IMR-90 (cell line): ENCODE measurements at regions not wholly inside any gene's neighbourhood (a gene's known extent, or its start where the extent isn't known, plus 50 kb on each side); places are given as distances from the start of the nearest gene placed in this dataset.

Source experiments
- ATAC-seq: fragments of 200-7000 bp; cut with Tn5 transposase; 2 replicates; pipeline ENCODE4 v1.9.1; 2020; ENCODE audit warnings: low read depth, mild to moderate bottlenecking, moderate library complexity
- BruUV-seq: library from RNA; stranded (reverse); fragments of 400-500 nt; replicated peaks from 2 replicates; lab custom pipeline; 2021; lab: Mats Ljungman, UMichigan
- CTCF ChIA-PET: fragments of 300-600 bp; formaldehyde crosslinking; extraction: SDS; loops from one replicate; lab custom pipeline; 2021; ENCODE audit warnings: antibody characterized with exemption; lab: Yijun Ruan, JAX
- POLR2A ChIA-PET: fragments of 300-600 bp; sonication (Branson Sonifier 250); formaldehyde crosslinking; loops from one replicate; lab custom pipeline; 2022; ENCODE audit warnings: antibody characterized with exemption; ENCODE audit not compliant: unreplicated experiment; lab: Charles Lee
- DNase-seq: peaks from one replicate; pipeline ENCODE4 v3.0.0; 2013
- H2AFZ ChIP-seq: replicated peaks from 2 replicates; pipeline ENCODE3; 2013; ENCODE audit warnings: low read length, mild to moderate bottlenecking; ENCODE audit not compliant: poor library complexity
- H2AK5ac ChIP-seq: 2 replicates; pipeline ENCODE4 v1.6.1; 2013; ENCODE audit warnings: low read depth, low read length, inconsistent platforms
- H2AK9ac ChIP-seq: replicated peaks from 2 replicates; pipeline ENCODE3; 2013; ENCODE audit warnings: mild to moderate bottlenecking, low read depth, low read length, moderate library complexity; ENCODE audit not compliant: poor library complexity
- H2BK120ac ChIP-seq: 2 replicates; pipeline ENCODE4 v1.6.1; 2013; ENCODE audit warnings: low read depth, low read length, inconsistent platforms
- H2BK15ac ChIP-seq: 3 replicates; pipeline ENCODE4 v1.6.1; 2013; ENCODE audit warnings: low read depth, low read length, inconsistent platforms
- H2BK20ac ChIP-seq: 2 replicates; pipeline ENCODE4 v1.6.1; 2013; ENCODE audit warnings: low read depth, mild to moderate bottlenecking, inconsistent platforms, low read length, moderate library complexity
- H2BK5ac ChIP-seq: 2 replicates; pipeline ENCODE4 v1.6.1; 2013; ENCODE audit warnings: mild to moderate bottlenecking, low read depth, low read length, inconsistent platforms; ENCODE audit not compliant: poor library complexity, severe bottlenecking
- H3K14ac ChIP-seq: replicated peaks from 2 replicates; pipeline ENCODE4 v1.6.1; 2013; ENCODE audit warnings: low read depth, low read length, inconsistent platforms
- H3K18ac ChIP-seq: 2 replicates; pipeline ENCODE4 v1.6.1; 2013; ENCODE audit warnings: low read depth, low read length, control low read depth
- H3K23ac ChIP-seq: 2 replicates; pipeline ENCODE4 v1.6.1; 2013; ENCODE audit warnings: low read depth, low read length, inconsistent platforms
- H3K27ac ChIP-seq: 2 replicates; pipeline ENCODE4 v1.5.1; 2013; ENCODE audit warnings: mild to moderate bottlenecking, control low read depth, low read length; ENCODE audit not compliant: insufficient read depth
- H3K27me3 ChIP-seq: 2 replicates; pipeline ENCODE4 v1.6.1; 2013; ENCODE audit warnings: low read length; ENCODE audit not compliant: control insufficient read depth, insufficient read depth
- H3K36me3 ChIP-seq: 2 replicates; pipeline ENCODE4 v1.6.1; 2013; ENCODE audit warnings: low read length, mixed read lengths; ENCODE audit not compliant: control insufficient read depth, insufficient read depth
- H3K4ac ChIP-seq: 2 replicates; pipeline ENCODE4 v1.6.1; 2013; ENCODE audit warnings: low read depth, low read length, inconsistent platforms
- H3K4me1 ChIP-seq: 2 replicates; pipeline ENCODE4 v1.6.1; 2013; ENCODE audit warnings: low read length, mixed read lengths; ENCODE audit not compliant: control insufficient read depth, insufficient read depth
- H3K4me2 ChIP-seq: 2 replicates; pipeline ENCODE4 v1.6.1; 2013; ENCODE audit warnings: low read depth, mild to moderate bottlenecking, control low read depth, low read length, moderate library complexity
- H3K4me3 ChIP-seq: 2 replicates; pipeline ENCODE4 v1.5.1; 2013; ENCODE audit warnings: low read depth, mild to moderate bottlenecking, control low read depth, low read length, moderate library complexity; ENCODE audit not compliant: insufficient read depth
- H3K56ac ChIP-seq: 2 replicates; pipeline ENCODE4 v1.6.1; 2013; ENCODE audit warnings: low read length, inconsistent platforms; ENCODE audit not compliant: insufficient read depth; ENCODE audit errors: extremely low read depth
- H3K79me1 ChIP-seq, 2 experiments: 2 replicates each; pipeline ENCODE4 v1.6.1; 2013; ENCODE audit warnings: low read length in 2 of 2, inconsistent platforms in 1 of 2, low read depth in 1 of 2
- H3K9ac ChIP-seq: 2 replicates; pipeline ENCODE4 v1.6.1; 2013; ENCODE audit warnings: low read depth, low read length, control low read depth
- H3K9me1 ChIP-seq: 2 replicates; pipeline ENCODE4 v1.6.1; 2013; ENCODE audit warnings: low read length, inconsistent platforms; ENCODE audit not compliant: insufficient read depth
- H3K9me3 ChIP-seq: 2 replicates; pipeline ENCODE4 v1.6.1; 2013; ENCODE audit warnings: low read length; ENCODE audit not compliant: control insufficient read depth, insufficient read depth
- H4K20me1 ChIP-seq: 2 replicates; pipeline ENCODE4 v1.6.1; 2013; ENCODE audit warnings: low read length, inconsistent platforms; ENCODE audit not compliant: insufficient read depth
- H4K5ac ChIP-seq: 2 replicates; pipeline ENCODE4 v1.6.1; 2013; ENCODE audit warnings: mild to moderate bottlenecking, low read depth, low read length, control low read depth
- H4K8ac ChIP-seq, 2 experiments: 2 replicates each; pipeline ENCODE4 v1.6.1; 2013; ENCODE audit warnings: low read depth in 2 of 2, low read length in 2 of 2, control low read depth in 1 of 2, inconsistent platforms in 1 of 2
- H4K91ac ChIP-seq: 2 replicates; pipeline ENCODE4 v1.6.1; 2013; ENCODE audit warnings: low read depth, low read length, inconsistent platforms; ENCODE audit not compliant: insufficient read depth
- MAFK ChIP-seq: IDR thresholded peaks from 2 replicates; pipeline ENCODE4 v1.6.1; 2012; ENCODE audit warnings: low read depth, low read length, improper control_type of control experiment
- MAZ ChIP-seq: IDR thresholded peaks from 2 replicates; pipeline ENCODE4 v1.6.1; 2012; ENCODE audit warnings: low read depth, mild to moderate bottlenecking, low read length, improper control_type of control experiment, moderate library complexity, borderline replicate concordance
- NFE2L2 ChIP-seq: fragments of 150-350 bp; IDR thresholded peaks from 2 replicates; pipeline ENCODE4 v1.6.1; 2016; ENCODE audit warnings: low read depth, mild to moderate bottlenecking, low read length
- RAD21 ChIP-seq: IDR thresholded peaks from 2 replicates; pipeline ENCODE4 v1.6.1; 2012; ENCODE audit warnings: low read length, improper control_type of control experiment
- SMC3 ChIP-seq: fragments of 150-350 bp; IDR thresholded peaks from 2 replicates; pipeline ENCODE4 v1.6.1; 2016; ENCODE audit warnings: low read depth, mild to moderate bottlenecking, antibody characterized with exemption, low read length, moderate library complexity
- WGBS, 2 experiments: methylation state at CpG; one replicate each; pipeline versions ENCODE4 v1.1.5 to v1.1.7; 2013; ENCODE audit warnings: missing lambda C conversion rate in 2 of 2; ENCODE audit not compliant: insufficient read length in 1 of 2; ENCODE audit errors: extremely low coverage in 2 of 2; 5-methylcytosine and 5-hydroxymethylcytosine counted together
- dilution Hi-C: fragments of 300-500 bp; cut with HindIII; formaldehyde crosslinking; loops from one replicate; pipeline ENCODE4 v1.14.3; 2018; ENCODE audit warnings: low sequenced_read_pairs; ENCODE audit not compliant: unreplicated experiment
- in situ Hi-C: fragments of 300-500 bp; cut with MboI; formaldehyde crosslinking; loops from 3 replicates; pipeline ENCODE4 v1.14.3; 2019; ENCODE audit warnings: low sequenced_read_pairs, inconsistent platforms, mixed read lengths
- intact Hi-C: fragments of 100-400 bp; cut with micrococcal nuclease; formaldehyde crosslinking; loops from 2 replicates; pipeline ENCODE4 v1.10.0; 2022
- TF ChIP-seq, protein P1 (sequence below): conservative IDR thresholded peaks from 2 replicates; pipeline ENCODE4 v1.5.1; 2012; ENCODE audit warnings: mild to moderate bottlenecking, low read depth, low read length, improper control_type of control experiment

DNA sequence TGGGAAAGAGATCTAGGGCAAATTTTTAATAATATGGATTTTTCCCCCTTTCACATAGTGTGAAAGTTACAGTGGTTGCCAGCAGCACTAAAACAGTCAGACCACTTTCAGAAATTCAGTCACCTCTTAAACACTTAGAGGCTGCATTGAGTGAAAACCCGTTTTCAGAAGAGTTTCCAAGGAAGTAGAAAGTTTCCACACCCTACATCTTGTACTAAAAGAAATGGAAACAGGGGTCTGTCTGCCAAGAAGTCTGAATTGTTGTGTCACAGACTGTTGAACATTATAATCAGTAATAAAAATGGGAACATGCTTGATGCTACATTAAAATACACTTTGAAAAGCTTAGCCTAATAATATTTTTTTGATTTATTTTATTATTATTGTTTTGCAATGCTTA lies 278.9 kb upstream of the KCNJ16 start:
- Histone ChIP-seq H3K18ac (no peak overlapping the region), H4K8ac (no peak overlapping the region), H3K9me3 (peaks cover 4% of the 10 kb centered on the region; the same call in 1 of the 2 replicates), H3K56ac (no peak overlapping the region), H2AFZ (no peak overlapping the region), H3K9ac (no peak overlapping the region), H2AK9ac (no peak overlapping the region), H2BK20ac (no peak overlapping the region), H3K4me3 (no peak overlapping the region), H2AK5ac (no peak overlapping the region), H3K4me1 (no peaks in the 10 kb centered on the region), H3K4ac (no peak overlapping the region), H2BK5ac (no peak overlapping the region), H4K20me1 (no peaks in the 10 kb centered on the region), H4K5ac (no peak overlapping the region; the same call in 1 of the 2 replicates), H3K79me1 (no peaks in the 10 kb centered on the region), H3K27me3 (no peaks in the 10 kb centered on the region), H2BK15ac (no peak overlapping the region), H4K91ac (no peak overlapping the region), H3K27ac (no peak overlapping the region), H2BK120ac (no peak overlapping the region), H3K4me2 (no peak overlapping the region), H3K23ac (no peak overlapping the region), H3K36me3 (no peaks in the 10 kb centered on the region), H3K14ac (no peak overlapping the region), H3K9me1 (no peaks in the 10 kb centered on the region)
- ATAC-seq: no peak
- CTCF ChIA-PET: interaction anchor here (0.7 to 1.3 kb wide), 2 partner anchors 10 to 1542 kb away, joined by 4 to 6 read pairs; no protein-coding TSS in a partner anchor
- intact Hi-C loops: no loop called here
- in situ Hi-C loops: no loop called here
- dilution Hi-C loops: no loop called here
- no TSS peak for BruUV-seq
- DNase-seq: no peak
- POLR2A ChIA-PET: no interaction called here
- no peak for TF ChIP-seq SMC3
- TF ChIP-seq NFE2L2: no peak
- TF ChIP-seq MAFK: no peak
- TF ChIP-seq MAZ: no peak
- TF ChIP-seq, protein P1, sequence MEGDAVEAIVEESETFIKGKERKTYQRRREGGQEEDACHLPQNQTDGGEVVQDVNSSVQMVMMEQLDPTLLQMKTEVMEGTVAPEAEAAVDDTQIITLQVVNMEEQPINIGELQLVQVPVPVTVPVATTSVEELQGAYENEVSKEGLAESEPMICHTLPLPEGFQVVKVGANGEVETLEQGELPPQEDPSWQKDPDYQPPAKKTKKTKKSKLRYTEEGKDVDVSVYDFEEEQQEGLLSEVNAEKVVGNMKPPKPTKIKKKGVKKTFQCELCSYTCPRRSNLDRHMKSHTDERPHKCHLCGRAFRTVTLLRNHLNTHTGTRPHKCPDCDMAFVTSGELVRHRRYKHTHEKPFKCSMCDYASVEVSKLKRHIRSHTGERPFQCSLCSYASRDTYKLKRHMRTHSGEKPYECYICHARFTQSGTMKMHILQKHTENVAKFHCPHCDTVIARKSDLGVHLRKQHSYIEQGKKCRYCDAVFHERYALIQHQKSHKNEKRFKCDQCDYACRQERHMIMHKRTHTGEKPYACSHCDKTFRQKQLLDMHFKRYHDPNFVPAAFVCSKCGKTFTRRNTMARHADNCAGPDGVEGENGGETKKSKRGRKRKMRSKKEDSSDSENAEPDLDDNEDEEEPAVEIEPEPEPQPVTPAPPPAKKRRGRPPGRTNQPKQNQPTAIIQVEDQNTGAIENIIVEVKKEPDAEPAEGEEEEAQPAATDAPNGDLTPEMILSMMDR: no peak
- TF ChIP-seq RAD21: no peak
- no CpG with 5 or more reads among the region's 1 CpG for WGBS, 2 experiments
